MM.1S (cell line): ENCODE measurements at regions not wholly inside any gene's neighbourhood (a gene's known extent, or its start where the extent isn't known, plus 50 kb on each side); places are given as distances from the start of the nearest gene placed in this dataset.
"Not testable (repeated sequence)": the region's sequence is repeated elsewhere in the genome, so short reads cannot be mapped to it uniquely, and the experiment has no call there.

Experiments
- DNase-seq: peaks from one replicate; pipeline ENCODE4 v3.0.0-alpha.2; 2015
- H2AFZ ChIP-seq: fragments of 300-600 bp; sonication (generic); 2 replicates; pipeline ENCODE4 v1.6.0; 2016; ENCODE audit warnings: antibody characterized with exemption, low read length
- H3F3A ChIP-seq: fragments of 300-600 bp; sonication (generic); 2 replicates; pipeline ENCODE4 v1.6.1; 2016; ENCODE audit warnings: mild to moderate bottlenecking, antibody characterized with exemption, low read length, moderate library complexity, mixed read lengths; ENCODE audit not compliant: insufficient read depth
- H3K27ac ChIP-seq: fragments of 300-600 bp; sonication (generic); 2 replicates; pipeline ENCODE4 v1.5.1; 2016; ENCODE audit warnings: mild to moderate bottlenecking, low read length
- H3K27me3 ChIP-seq: fragments of 300-600 bp; sonication (generic); replicated peaks from 2 replicates; pipeline ENCODE4 v1.6.0; 2016; ENCODE audit warnings: low read length; ENCODE audit not compliant: insufficient read depth
- H3K36me3 ChIP-seq: fragments of 300-600 bp; sonication (generic); replicated peaks from 2 replicates; pipeline ENCODE4 v1.6.1; 2016; ENCODE audit warnings: mild to moderate bottlenecking, low read length, mixed read lengths; ENCODE audit not compliant: insufficient read depth
- H3K4me1 ChIP-seq: fragments of 300-600 bp; sonication (generic); 2 replicates; pipeline ENCODE4 v1.6.1; 2016; ENCODE audit warnings: low read length, mixed read lengths
- H3K4me2 ChIP-seq: fragments of 300-600 bp; sonication (generic); 2 replicates; pipeline ENCODE4 v1.6.0; 2016; ENCODE audit warnings: low read depth, low read length
- H3K4me3 ChIP-seq: fragments of 300-600 bp; sonication (generic); 2 replicates; pipeline ENCODE4 v1.5.1; 2016; ENCODE audit warnings: low read length, mixed read lengths
- H3K79me2 ChIP-seq: fragments of 300-600 bp; sonication (generic); 2 replicates; pipeline ENCODE4 v1.6.1; 2016; ENCODE audit warnings: mixed run types, low read length, mixed read lengths
- H3K9ac ChIP-seq: fragments of 300-600 bp; sonication (generic); 2 replicates; pipeline ENCODE4 v1.6.1; 2016; ENCODE audit warnings: low read length, mixed read lengths
- H3K9me2 ChIP-seq: fragments of 300-600 bp; sonication (generic); replicated peaks from 2 replicates; pipeline ENCODE4 v1.6.1; 2016; ENCODE audit warnings: mild to moderate bottlenecking, low read length, mixed read lengths; ENCODE audit not compliant: insufficient read depth
- H3K9me3 ChIP-seq: fragments of 300-600 bp; sonication (generic); replicated peaks from 2 replicates; pipeline ENCODE4 v1.6.1; 2016; ENCODE audit warnings: mild to moderate bottlenecking, low read length, mixed read lengths; ENCODE audit not compliant: insufficient read depth
- H4K20me1 ChIP-seq: fragments of 300-600 bp; sonication (generic); 2 replicates; pipeline ENCODE4 v1.6.1; 2016; ENCODE audit warnings: mild to moderate bottlenecking, low read length, moderate library complexity, mixed read lengths; ENCODE audit not compliant: insufficient read depth
- CTCF ChIP-seq: fragments of 300-600 bp; sonication (generic); IDR thresholded peaks from 2 replicates; pipeline ENCODE4 v1.5.1; 2016; ENCODE audit warnings: antibody characterized with exemption, low read length, mixed read lengths
- EZH2 ChIP-seq: fragments of 300-600 bp; sonication (generic); optimal IDR thresholded peaks from 2 replicates; pipeline ENCODE3; 2017; ENCODE audit warnings: low read depth, mild to moderate bottlenecking, antibody characterized with exemption, low read length, mixed read lengths
- EZH2phosphoT487 ChIP-seq: fragments of 300-600 bp; sonication (generic); IDR thresholded peaks from 2 replicates; pipeline ENCODE4 v1.6.1; 2018; ENCODE audit warnings: antibody characterized with exemption, low read length

- Histone ChIP-seq H3K27me3 (no peaks in the 10 kb centered on the region), H3K4me3 (no peak overlapping the region), H3K36me3 (no peaks in the 10 kb centered on the region), H3K4me2 (no peak overlapping the region), H3K79me2 (no peaks in the 10 kb centered on the region), H3K9me3 (no peaks in the 10 kb centered on the region), H3K9me2 (no peaks in the 10 kb centered on the region), H3K9ac (no peak overlapping the region), H3K4me1 (no peaks in the 10 kb centered on the region), H4K20me1 (no peaks in the 10 kb centered on the region), H3F3A (no peaks in the 10 kb centered on the region), H2AFZ (no peak overlapping the region), H3K27ac (no peak overlapping the region)
- no peak for DNase-seq
- TF ChIP-seq CTCF (no peak), EZH2phosphoT487 (no peak), EZH2 (no peak)
Observed at GRCh38 chr7:132001146-132001545, 444.7 kb upstream of the PODXL start.

DNA sequence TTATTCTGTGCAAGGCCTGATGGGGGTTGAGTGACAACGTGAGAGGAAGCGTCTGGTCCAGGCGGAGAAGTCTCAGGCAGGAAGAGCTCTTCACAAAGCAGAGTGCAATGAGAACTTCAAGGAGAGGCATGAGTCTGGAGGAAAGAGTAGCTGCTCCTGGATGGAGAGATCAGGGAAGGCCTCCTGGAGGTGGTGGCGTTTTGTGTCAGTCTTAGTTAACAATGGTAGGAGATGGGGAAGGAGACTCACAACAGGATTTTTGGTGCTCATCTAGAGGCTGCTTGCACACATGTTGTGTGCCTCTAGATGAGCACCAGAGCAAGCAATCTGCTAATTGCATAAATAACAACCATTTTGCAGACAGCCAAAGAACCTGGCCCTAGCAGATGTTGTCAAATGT is 442.8 kb upstream of the PODXL start:
- Histone ChIP-seq H2AFZ (no peak overlapping the region), H3K4me3 (no peak overlapping the region), H3F3A (no peaks in the 10 kb centered on the region), H3K9ac (no peak overlapping the region), H3K36me3 (no peaks in the 10 kb centered on the region), H3K27me3 (no peaks in the 10 kb centered on the region), H3K9me2 (no peaks in the 10 kb centered on the region), H3K9me3 (no peaks in the 10 kb centered on the region), H3K4me2 (no peak overlapping the region), H3K4me1 (no peaks in the 10 kb centered on the region), H4K20me1 (no peaks in the 10 kb centered on the region), H3K27ac (no peak overlapping the region), H3K79me2 (no peaks in the 10 kb centered on the region)
- DNase-seq, result no peak
- TF ChIP-seq EZH2, result no peak
- no peak for TF ChIP-seq CTCF
- no peak for TF ChIP-seq EZH2phosphoT487

GRCh38 chr7:131995324-131995723 is 438.9 kb upstream of the PODXL start:
- no peaks in the 10 kb centered on the region for H3K36me3 ChIP-seq
- no peak overlapping the region for H3K4me2 ChIP-seq
- H3K27ac ChIP-seq, result no peak overlapping the region
- no peaks in the 10 kb centered on the region for H3K27me3 ChIP-seq
- no peaks in the 10 kb centered on the region for H3K9me3 ChIP-seq
- no peak overlapping the region for H2AFZ ChIP-seq
- no peak for DNase-seq
- no peaks in the 10 kb centered on the region for H3K4me1 ChIP-seq
- TF ChIP-seq EZH2phosphoT487 (no peak), CTCF (no peak), EZH2 (no peak)
- no peaks in the 10 kb centered on the region for H3F3A ChIP-seq
- H3K9ac ChIP-seq, result no peak overlapping the region
- H3K79me2 ChIP-seq, result no peaks in the 10 kb centered on the region
- H3K4me3 ChIP-seq, result no peak overlapping the region
- no peaks in the 10 kb centered on the region for H3K9me2 ChIP-seq
- no peaks in the 10 kb centered on the region for H4K20me1 ChIP-seq

- not testable (repeated sequence) for H2AFZ ChIP-seq, H3K4me1 ChIP-seq, H3F3A ChIP-seq, DNase-seq, H3K9ac ChIP-seq, H3K79me2 ChIP-seq, H4K20me1 ChIP-seq, H3K27me3 ChIP-seq, H3K27ac ChIP-seq, H3K4me2 ChIP-seq, H3K4me3 ChIP-seq, H3K36me3 ChIP-seq, H3K9me3 ChIP-seq, H3K9me2 ChIP-seq
Observed at GRCh38 chr7:131981069-131981468, 424.6 kb upstream of the PODXL start.

GRCh38 chr7:131978118-131978517 is 421.7 kb upstream of the PODXL start:
- not testable (repeated sequence) for H3K4me2 ChIP-seq, H3K9me3 ChIP-seq, H3K9ac ChIP-seq, H3K79me2 ChIP-seq, H3K4me3 ChIP-seq, H3K9me2 ChIP-seq, H3F3A ChIP-seq, H3K4me1 ChIP-seq, H3K27me3 ChIP-seq, DNase-seq, H4K20me1 ChIP-seq, H3K27ac ChIP-seq, H3K36me3 ChIP-seq, H2AFZ ChIP-seq
